ENCODE measurements at regions not wholly inside any gene's neighbourhood (a gene's known extent, or its start where the extent isn't known, plus 50 kb on each side); places are given as distances from the start of the nearest gene placed in this dataset.

GRCh38 chr14:66345986-66346385 is 140.2 kb upstream of the CCDC196 start:
- H3K4me2 ChIP-seq (ENCODE audit: insufficient read depth, low read length) = no peak overlapping the region
- no peaks in the 10 kb centered on the region for H3K36me3 ChIP-seq (ENCODE audit: insufficient read depth, low read length)
- no peak overlapping the region for H3K4me3 ChIP-seq (ENCODE audit: insufficient read depth, low read length)
- DNase-seq (ENCODE audit: insufficient read length, low spot score, missing footprints) = no peak
- no peaks in the 10 kb centered on the region for H3K9me3 ChIP-seq (ENCODE audit: low read depth, low read length)
- H3K4me1 ChIP-seq (ENCODE audit: insufficient read depth, low read length) = no peaks in the 10 kb centered on the region
- H2AFZ ChIP-seq (ENCODE audit: low read length) = no peak overlapping the region
- TF ChIP-seq, protein P1, sequence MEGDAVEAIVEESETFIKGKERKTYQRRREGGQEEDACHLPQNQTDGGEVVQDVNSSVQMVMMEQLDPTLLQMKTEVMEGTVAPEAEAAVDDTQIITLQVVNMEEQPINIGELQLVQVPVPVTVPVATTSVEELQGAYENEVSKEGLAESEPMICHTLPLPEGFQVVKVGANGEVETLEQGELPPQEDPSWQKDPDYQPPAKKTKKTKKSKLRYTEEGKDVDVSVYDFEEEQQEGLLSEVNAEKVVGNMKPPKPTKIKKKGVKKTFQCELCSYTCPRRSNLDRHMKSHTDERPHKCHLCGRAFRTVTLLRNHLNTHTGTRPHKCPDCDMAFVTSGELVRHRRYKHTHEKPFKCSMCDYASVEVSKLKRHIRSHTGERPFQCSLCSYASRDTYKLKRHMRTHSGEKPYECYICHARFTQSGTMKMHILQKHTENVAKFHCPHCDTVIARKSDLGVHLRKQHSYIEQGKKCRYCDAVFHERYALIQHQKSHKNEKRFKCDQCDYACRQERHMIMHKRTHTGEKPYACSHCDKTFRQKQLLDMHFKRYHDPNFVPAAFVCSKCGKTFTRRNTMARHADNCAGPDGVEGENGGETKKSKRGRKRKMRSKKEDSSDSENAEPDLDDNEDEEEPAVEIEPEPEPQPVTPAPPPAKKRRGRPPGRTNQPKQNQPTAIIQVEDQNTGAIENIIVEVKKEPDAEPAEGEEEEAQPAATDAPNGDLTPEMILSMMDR (IDR thresholded peaks at IDR 0.05; ENCODE audit: extremely low read depth, low read depth, low read length) = no peak
- H3K79me2 ChIP-seq (ENCODE audit: insufficient read depth, low read length) = no peaks in the 10 kb centered on the region
- H3K27ac ChIP-seq (ENCODE audit: low read depth, low read length) = no peak overlapping the region
- no peaks in the 10 kb centered on the region for H3K27me3 ChIP-seq (ENCODE audit: insufficient read depth, low read length)
- no peaks in the 10 kb centered on the region for H4K20me1 ChIP-seq (ENCODE audit: insufficient read depth, low read length)

DNA sequence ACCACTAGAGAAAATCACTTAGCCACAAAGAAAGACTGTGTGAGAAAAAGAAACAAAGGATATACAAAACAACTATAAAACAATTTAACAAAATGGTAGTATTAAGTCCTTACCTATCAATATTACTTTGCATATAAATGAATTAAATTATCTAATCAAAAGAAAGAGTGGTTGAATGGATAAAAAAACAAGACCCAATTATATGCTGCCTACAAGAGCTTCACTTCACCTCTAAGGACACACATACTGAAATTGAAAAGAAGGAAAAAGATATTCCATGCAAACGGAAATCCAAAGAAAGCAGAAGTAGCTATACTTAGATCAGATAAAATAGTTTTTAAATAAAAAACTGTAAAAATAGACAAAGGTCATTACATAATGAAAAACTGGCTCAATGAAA is 134.9 kb upstream of the CCDC196 start:
- H3K4me2 ChIP-seq (ENCODE audit: insufficient read depth, low read length) = no peak overlapping the region
- H3K4me1 ChIP-seq (ENCODE audit: insufficient read depth, low read length) = no peaks in the 10 kb centered on the region
- no peaks in the 10 kb centered on the region for H3K27me3 ChIP-seq (ENCODE audit: insufficient read depth, low read length)
- H3K9me3 ChIP-seq (ENCODE audit: low read depth, low read length) = no peaks in the 10 kb centered on the region
- TF ChIP-seq, protein P1 (IDR thresholded peaks at IDR 0.05; ENCODE audit: extremely low read depth, low read depth, low read length) = no peak
- H3K36me3 ChIP-seq (ENCODE audit: insufficient read depth, low read length) = no peaks in the 10 kb centered on the region
- H3K4me3 ChIP-seq (ENCODE audit: insufficient read depth, low read length) = no peak overlapping the region
- DNase-seq (ENCODE audit: insufficient read length, low spot score, missing footprints) = no peak
- H2AFZ ChIP-seq (ENCODE audit: low read length) = no peak overlapping the region
- H3K27ac ChIP-seq (ENCODE audit: low read depth, low read length) = no peak overlapping the region
- H4K20me1 ChIP-seq (ENCODE audit: insufficient read depth, low read length) = no peaks in the 10 kb centered on the region
- H3K79me2 ChIP-seq (ENCODE audit: insufficient read depth, low read length) = no peaks in the 10 kb centered on the region

GRCh38 chr14:66359500-66359899 is 126.7 kb upstream of the CCDC196 start:
- Histone ChIP-seq H3K27me3 (ENCODE audit: insufficient read depth, low read length) (no peaks in the 10 kb centered on the region), H4K20me1 (ENCODE audit: insufficient read depth, low read length) (no peaks in the 10 kb centered on the region), H3K4me2 (ENCODE audit: insufficient read depth, low read length) (no peak overlapping the region), H2AFZ (ENCODE audit: low read length) (no peak overlapping the region), H3K9me3 (ENCODE audit: low read depth, low read length) (no peaks in the 10 kb centered on the region), H3K36me3 (ENCODE audit: insufficient read depth, low read length) (no peaks in the 10 kb centered on the region), H3K79me2 (ENCODE audit: insufficient read depth, low read length) (no peaks in the 10 kb centered on the region), H3K4me3 (ENCODE audit: insufficient read depth, low read length) (no peak overlapping the region), H3K4me1 (ENCODE audit: insufficient read depth, low read length) (no peaks in the 10 kb centered on the region), H3K27ac (ENCODE audit: low read depth, low read length) (no peak overlapping the region)
- TF ChIP-seq, protein P1 (IDR thresholded peaks at IDR 0.05; ENCODE audit: extremely low read depth, low read depth, low read length) = peak; percentile 62
- DNase-seq (ENCODE audit: insufficient read length, low spot score, missing footprints) = no peak

- Histone ChIP-seq H3K36me3 (ENCODE audit: insufficient read depth, low read length) (no peaks in the 10 kb centered on the region), H3K27ac (ENCODE audit: low read depth, low read length) (no peak overlapping the region), H3K4me2 (ENCODE audit: insufficient read depth, low read length) (no peak overlapping the region), H3K4me1 (ENCODE audit: insufficient read depth, low read length) (no peaks in the 10 kb centered on the region), H2AFZ (ENCODE audit: low read length) (no peak overlapping the region), H4K20me1 (ENCODE audit: insufficient read depth, low read length) (no peaks in the 10 kb centered on the region), H3K9me3 (ENCODE audit: low read depth, low read length) (no peaks in the 10 kb centered on the region), H3K27me3 (ENCODE audit: insufficient read depth, low read length) (no peaks in the 10 kb centered on the region), H3K79me2 (ENCODE audit: insufficient read depth, low read length) (no peaks in the 10 kb centered on the region), H3K4me3 (ENCODE audit: insufficient read depth, low read length) (no peak overlapping the region)
- DNase-seq (ENCODE audit: insufficient read length, low spot score, missing footprints) = no peak
- TF ChIP-seq, protein P1 (IDR thresholded peaks at IDR 0.05; ENCODE audit: extremely low read depth, low read depth, low read length) = no peak
Measured at GRCh38 chr14:66360366-66360926, 125.7 kb upstream of the CCDC196 start.

Measured in osteoblast (primary cell).